MCF 10A (cell line): ENCODE measurements at regions not wholly inside any gene's neighbourhood (a gene's known extent, or its start where the extent isn't known, plus 50 kb on each side); places are given as distances from the start of the nearest gene placed in this dataset.

Experiments
- BruUV-seq: library from RNA; stranded (reverse); fragments of 400-500 nt; replicated peaks from 2 replicates; lab custom pipeline; 2021; lab: Mats Ljungman, UMichigan
- CTCF ChIA-PET: fragments of 300-600 bp; sonication (Branson Sonifier 250); formaldehyde crosslinking; extraction: SDS; loops from one replicate; lab custom pipeline; 2021; ENCODE audit warnings: antibody characterized with exemption, inconsistent platforms; lab: Yijun Ruan, JAX
- POLR2A ChIA-PET: fragments of 300-600, 350-650 bp; sonication (Branson Sonifier 250); formaldehyde crosslinking; extraction: SDS; loops from one replicate; lab custom pipeline; 2020; ENCODE audit warnings: antibody characterized with exemption, inconsistent platforms; lab: Yijun Ruan, JAX
- DNase-seq: peaks from one replicate; pipeline ENCODE4 v3.0.0-alpha.2; 2018; ENCODE audit not compliant: unreplicated experiment
- H3K27ac Mint-ChIP-seq: one replicate; pipeline ENCODE4 v1.8.0; 2022; ENCODE audit warnings: mild to moderate bottlenecking, low read depth, mixed read lengths; ENCODE audit not compliant: unreplicated experiment
- H3K27me3 Mint-ChIP-seq: one replicate; pipeline ENCODE4 v1.8.0; 2022; ENCODE audit warnings: mixed read lengths; ENCODE audit not compliant: insufficient read depth, unreplicated experiment
- H3K36me3 Mint-ChIP-seq: one replicate; pipeline ENCODE4 v1.8.0; 2022; ENCODE audit warnings: mild to moderate bottlenecking, moderate library complexity, mixed read lengths; ENCODE audit not compliant: insufficient read depth, unreplicated experiment
- H3K4me1 Mint-ChIP-seq: one replicate; pipeline ENCODE4 v1.8.0; 2022; ENCODE audit warnings: mixed read lengths; ENCODE audit not compliant: insufficient read depth, unreplicated experiment
- H3K4me3 Mint-ChIP-seq: one replicate; pipeline ENCODE4 v1.8.0; 2022; ENCODE audit warnings: mild to moderate bottlenecking, moderate library complexity, mixed read lengths; ENCODE audit not compliant: unreplicated experiment
- H3K9me3 Mint-ChIP-seq: one replicate; pipeline ENCODE4 v1.8.0; 2022; ENCODE audit warnings: mixed read lengths; ENCODE audit not compliant: unreplicated experiment
- intact Hi-C: fragments of 100-400 bp; cut with micrococcal nuclease; formaldehyde crosslinking; loops from 2 replicates; pipeline ENCODE4 v1.14.1; 2022
- TF ChIP-seq, protein P1 (sequence below): fragments of 200-600 bp; IDR thresholded peaks from one replicate; pipeline ENCODE4 v1.8.0; 2022; ENCODE audit warnings: antibody characterized with exemption, mild to moderate bottlenecking; ENCODE audit not compliant: unreplicated experiment

DNA sequence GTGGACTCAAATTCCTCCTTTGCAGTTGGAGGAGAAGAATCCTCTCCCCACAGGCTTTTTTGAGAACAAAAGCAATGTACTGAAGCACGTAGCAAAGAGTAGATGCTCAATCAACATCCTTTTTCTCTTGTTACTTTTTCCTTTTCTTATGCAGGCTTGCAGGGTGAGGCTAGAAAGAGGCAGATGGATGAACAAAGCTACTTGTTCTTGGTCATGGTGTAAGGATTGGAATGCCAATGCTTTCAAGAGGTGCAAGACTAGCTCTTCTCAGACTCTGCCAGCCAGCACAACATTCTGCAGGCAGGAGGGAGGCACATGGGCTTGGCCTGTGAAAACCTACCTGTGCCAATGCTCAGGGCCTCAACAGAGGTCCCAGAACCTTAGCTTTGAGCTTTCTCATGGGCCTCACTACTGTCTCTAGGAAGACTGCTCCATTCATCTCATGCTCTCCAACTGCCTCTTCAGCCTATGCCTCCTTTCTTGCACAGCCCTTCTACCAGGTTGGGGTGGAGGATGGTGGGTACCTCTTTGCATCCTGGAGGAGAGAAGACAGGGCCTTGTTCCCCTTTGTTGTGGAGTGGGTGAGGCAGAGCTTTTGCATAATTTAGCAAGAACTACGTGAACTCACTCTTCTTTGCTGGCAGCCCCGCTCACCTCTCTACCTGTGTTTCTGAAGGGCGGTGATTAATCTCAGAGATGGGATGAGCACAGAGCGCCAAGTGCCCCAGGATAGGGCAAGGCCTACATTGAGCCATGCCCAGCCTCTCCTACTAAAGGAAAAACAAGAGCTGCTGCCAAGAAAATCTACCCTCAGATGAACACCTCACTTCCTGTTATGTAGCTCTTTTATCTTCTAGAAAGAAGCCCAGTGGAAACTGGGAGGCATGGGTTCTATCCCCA lies 1119.7 kb downstream of the VRK1 start:
- ChIA-PET POLR2A (interaction anchor here (0.7 to 2.1 kb wide), 9 partner anchors 14 to 354 kb away, joined by 3 to 17 read pairs (median 4); no protein-coding TSS in a partner anchor), CTCF (interaction anchor here (0.6 to 1.2 kb wide), 3 partner anchors 25 to 1349 kb away, joined by 3 read pairs; no protein-coding TSS in a partner anchor)
- no TSS peak for BruUV-seq

DNA sequence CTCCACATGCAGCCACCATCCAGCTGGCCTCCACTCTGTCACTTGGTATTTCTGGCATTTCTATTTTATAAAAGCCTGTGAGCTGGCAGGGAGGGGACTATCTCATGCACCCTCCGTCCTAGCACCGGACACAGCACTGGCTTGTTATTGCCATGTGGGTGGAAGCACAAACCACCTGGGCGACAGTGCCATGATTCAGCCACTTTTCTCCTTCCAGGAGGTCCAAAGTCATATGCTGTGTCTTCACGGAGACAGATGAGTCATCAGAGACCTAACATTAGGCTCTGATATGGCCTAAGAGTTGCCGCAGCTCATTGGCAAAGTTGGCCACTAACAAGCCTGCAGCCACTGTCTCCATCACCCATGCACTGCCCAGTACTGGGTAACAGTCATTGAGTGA lies 1123.0 kb downstream of the VRK1 start:
- H3K27me3 Mint-ChIP-seq, result no peaks in the 10 kb centered on the region

More for the DNA sequence above, 1119.7 kb downstream of the VRK1 start:
- Mint-ChIP-seq H3K9me3 (no peaks in the 10 kb centered on the region), H3K36me3 (no peaks in the 10 kb centered on the region), H3K27me3 (no peaks in the 10 kb centered on the region), H3K4me1 (peaks cover 17% of the 10 kb centered on the region), H3K27ac (peak overlapping the region; percentile 43), H3K4me3 (no peak overlapping the region)
- TF ChIP-seq, protein P1, sequence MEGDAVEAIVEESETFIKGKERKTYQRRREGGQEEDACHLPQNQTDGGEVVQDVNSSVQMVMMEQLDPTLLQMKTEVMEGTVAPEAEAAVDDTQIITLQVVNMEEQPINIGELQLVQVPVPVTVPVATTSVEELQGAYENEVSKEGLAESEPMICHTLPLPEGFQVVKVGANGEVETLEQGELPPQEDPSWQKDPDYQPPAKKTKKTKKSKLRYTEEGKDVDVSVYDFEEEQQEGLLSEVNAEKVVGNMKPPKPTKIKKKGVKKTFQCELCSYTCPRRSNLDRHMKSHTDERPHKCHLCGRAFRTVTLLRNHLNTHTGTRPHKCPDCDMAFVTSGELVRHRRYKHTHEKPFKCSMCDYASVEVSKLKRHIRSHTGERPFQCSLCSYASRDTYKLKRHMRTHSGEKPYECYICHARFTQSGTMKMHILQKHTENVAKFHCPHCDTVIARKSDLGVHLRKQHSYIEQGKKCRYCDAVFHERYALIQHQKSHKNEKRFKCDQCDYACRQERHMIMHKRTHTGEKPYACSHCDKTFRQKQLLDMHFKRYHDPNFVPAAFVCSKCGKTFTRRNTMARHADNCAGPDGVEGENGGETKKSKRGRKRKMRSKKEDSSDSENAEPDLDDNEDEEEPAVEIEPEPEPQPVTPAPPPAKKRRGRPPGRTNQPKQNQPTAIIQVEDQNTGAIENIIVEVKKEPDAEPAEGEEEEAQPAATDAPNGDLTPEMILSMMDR, result no peak
- intact Hi-C loops, result no loop called here
- DNase-seq, result peak; percentile 94

DNA sequence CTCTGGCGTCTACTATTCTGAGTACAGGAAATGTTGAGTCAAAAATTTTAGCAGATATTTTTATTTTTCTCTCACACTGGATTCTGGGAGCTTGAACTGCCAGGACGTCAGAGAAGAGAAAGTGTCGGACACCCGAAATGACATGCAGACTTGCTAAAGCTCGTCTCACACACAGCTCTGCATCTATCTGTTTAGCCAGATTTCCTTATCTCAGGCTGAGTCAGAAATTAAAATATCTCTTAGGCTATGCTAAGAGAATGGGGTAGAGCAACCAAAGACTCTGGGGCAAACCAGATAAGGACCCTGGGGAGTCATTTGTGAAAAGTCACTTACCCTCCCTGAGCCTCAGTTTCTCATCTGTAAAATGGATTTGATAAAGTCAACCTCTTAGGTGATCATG lies 1124.1 kb downstream of the VRK1 start:
- Mint-ChIP-seq H3K4me1 (peaks cover 17% of the 10 kb centered on the region), H3K9me3 (no peaks in the 10 kb centered on the region), H3K36me3 (no peaks in the 10 kb centered on the region), H3K27me3 (no peaks in the 10 kb centered on the region), H3K4me3 (no peak overlapping the region), H3K27ac (no peak overlapping the region)
- CTCF ChIA-PET, result no interaction called here
- TF ChIP-seq, protein P1, result no peak
- BruUV-seq, result no TSS peak
- intact Hi-C loops, result no loop called here
- POLR2A ChIA-PET, result interaction anchor here (1.4 to 1.7 kb wide), 2 partner anchors 9 to 19 kb away, joined by 3 to 4 read pairs; no protein-coding TSS in a partner anchor
- DNase-seq, result no peak

More for the DNA sequence above, 1123.0 kb downstream of the VRK1 start:
- intact Hi-C loops, result no loop called here
- POLR2A ChIA-PET, result interaction anchor here (0.7 to 1.4 kb wide), 3 partner anchors 10 to 58 kb away, joined by 3 to 5 read pairs (median 3); no protein-coding TSS in a partner anchor
- TF ChIP-seq, protein P1, result no peak
- Mint-ChIP-seq H3K27ac (no peak overlapping the region), H3K36me3 (no peaks in the 10 kb centered on the region), H3K4me3 (no peak overlapping the region), H3K4me1 (peaks cover 17% of the 10 kb centered on the region), H3K9me3 (no peaks in the 10 kb centered on the region)
- BruUV-seq, result no TSS peak
- CTCF ChIA-PET, result no interaction called here
- peak; percentile 35 for DNase-seq

DNA sequence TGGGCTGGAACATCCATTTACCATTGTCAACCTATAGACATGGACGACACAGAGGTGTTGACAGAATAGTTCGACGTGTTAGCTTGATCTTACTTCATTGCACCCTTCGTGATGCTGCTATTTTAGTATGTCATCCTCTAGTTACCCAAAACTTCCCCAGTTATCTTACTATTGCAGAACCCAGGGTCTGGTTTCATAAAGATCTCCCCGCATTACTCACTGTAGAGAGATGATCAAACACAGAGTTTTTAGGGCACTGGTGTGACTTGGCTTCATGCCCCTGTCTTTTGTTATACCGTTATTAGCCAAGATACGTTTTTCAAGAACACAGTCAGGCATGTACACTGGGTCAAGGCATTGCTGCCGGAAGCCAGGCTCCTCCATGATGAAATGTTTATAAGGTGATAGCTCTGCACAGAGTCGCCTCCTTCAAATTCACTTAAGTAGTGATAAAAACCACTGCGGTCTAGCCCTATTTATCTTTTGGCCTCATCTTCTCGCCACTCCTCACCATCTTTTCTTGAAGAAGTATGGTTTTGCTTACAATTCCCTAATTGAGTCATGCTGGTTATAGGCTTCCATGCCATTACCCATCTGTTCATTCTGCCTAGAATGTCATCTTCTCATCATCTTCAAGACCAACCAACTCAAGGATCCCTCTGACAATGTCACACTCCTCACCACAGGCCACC lies 1127.9 kb downstream of the VRK1 start:
- CTCF ChIA-PET, result no interaction called here
- POLR2A ChIA-PET, result interaction anchor here (0.6 kb wide), 1 partner anchor 42 kb away, joined by 3 read pairs; no protein-coding TSS in a partner anchor
- DNase-seq, result peak; percentile 78
- BruUV-seq, result no TSS peak
- peaks cover 5% of the 10 kb centered on the region for H3K4me1 Mint-ChIP-seq
- no peaks in the 10 kb centered on the region for H3K36me3 Mint-ChIP-seq
- no peak overlapping the region for H3K27ac Mint-ChIP-seq
- TF ChIP-seq, protein P1, result no peak
- H3K4me3 Mint-ChIP-seq, result no peak overlapping the region
- intact Hi-C loops, result no loop called here
- H3K27me3 Mint-ChIP-seq, result no peaks in the 10 kb centered on the region
- no peaks in the 10 kb centered on the region for H3K9me3 Mint-ChIP-seq
